ENCODE measurements at regions not wholly inside any gene's neighbourhood (a gene's known extent, or its start where the extent isn't known, plus 50 kb on each side); places are given as distances from the start of the nearest gene placed in this dataset.

DNA sequence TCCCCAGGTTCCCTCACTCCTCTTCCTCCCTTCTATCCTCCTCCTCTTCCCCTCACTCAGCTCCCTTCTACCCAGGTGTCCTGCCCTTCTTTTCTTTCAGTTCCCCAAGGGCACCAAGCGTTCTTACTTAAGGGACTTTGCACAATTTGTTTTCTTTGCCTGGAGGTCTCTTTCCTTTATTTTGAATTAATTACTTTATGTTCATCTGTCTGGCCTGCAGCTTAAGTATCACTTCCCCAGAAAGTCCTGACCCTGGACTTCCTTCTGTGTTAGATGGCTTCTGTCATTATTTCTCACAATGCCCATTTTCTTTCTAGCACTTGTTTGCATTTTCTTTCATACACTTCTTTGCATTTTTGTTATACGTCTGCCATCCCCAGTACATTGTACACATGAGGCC lies 350.6 kb downstream of the SH3GL2 start:
- no peak overlapping the region for H3K4me3 ChIP-seq (replicated peaks in 1 of 2; ENCODE audit: low read depth in 2 of 2, low read length in 2 of 2)
- DNase-seq (ENCODE audit: low read depth in 2 of 2), result no peak
- TF ChIP-seq, protein P1, sequence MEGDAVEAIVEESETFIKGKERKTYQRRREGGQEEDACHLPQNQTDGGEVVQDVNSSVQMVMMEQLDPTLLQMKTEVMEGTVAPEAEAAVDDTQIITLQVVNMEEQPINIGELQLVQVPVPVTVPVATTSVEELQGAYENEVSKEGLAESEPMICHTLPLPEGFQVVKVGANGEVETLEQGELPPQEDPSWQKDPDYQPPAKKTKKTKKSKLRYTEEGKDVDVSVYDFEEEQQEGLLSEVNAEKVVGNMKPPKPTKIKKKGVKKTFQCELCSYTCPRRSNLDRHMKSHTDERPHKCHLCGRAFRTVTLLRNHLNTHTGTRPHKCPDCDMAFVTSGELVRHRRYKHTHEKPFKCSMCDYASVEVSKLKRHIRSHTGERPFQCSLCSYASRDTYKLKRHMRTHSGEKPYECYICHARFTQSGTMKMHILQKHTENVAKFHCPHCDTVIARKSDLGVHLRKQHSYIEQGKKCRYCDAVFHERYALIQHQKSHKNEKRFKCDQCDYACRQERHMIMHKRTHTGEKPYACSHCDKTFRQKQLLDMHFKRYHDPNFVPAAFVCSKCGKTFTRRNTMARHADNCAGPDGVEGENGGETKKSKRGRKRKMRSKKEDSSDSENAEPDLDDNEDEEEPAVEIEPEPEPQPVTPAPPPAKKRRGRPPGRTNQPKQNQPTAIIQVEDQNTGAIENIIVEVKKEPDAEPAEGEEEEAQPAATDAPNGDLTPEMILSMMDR (IDR thresholded peaks at IDR 0.05; ENCODE audit: low read depth, low read length), result no peak

DNA sequence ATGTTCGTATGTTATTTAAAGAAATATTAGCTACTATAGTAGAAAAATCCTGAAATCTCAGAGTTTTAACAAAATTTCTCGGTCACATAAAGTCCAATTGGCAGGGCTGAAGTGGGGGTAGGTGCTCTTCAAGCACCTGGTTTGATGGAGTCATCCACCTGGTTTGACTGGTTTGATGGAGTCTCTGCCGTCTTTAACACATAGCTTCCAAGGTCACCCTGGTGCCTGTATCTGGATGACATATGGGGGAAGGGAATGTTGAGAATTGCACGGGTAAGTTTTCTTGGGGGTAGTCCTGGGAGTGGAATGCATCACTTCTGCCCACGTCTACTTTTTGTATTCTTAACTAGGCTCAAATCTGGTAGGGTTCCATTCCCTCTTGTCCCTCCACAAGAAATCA lies 351.2 kb downstream of the SH3GL2 start:
- no peak overlapping the region for H3K4me3 ChIP-seq (replicated peaks in 1 of 2; ENCODE audit: low read depth in 2 of 2, low read length in 2 of 2)
- TF ChIP-seq, protein P1 (IDR thresholded peaks at IDR 0.05; ENCODE audit: low read depth, low read length), result no peak
- no peak for DNase-seq (ENCODE audit: low read depth in 2 of 2)

DNA sequence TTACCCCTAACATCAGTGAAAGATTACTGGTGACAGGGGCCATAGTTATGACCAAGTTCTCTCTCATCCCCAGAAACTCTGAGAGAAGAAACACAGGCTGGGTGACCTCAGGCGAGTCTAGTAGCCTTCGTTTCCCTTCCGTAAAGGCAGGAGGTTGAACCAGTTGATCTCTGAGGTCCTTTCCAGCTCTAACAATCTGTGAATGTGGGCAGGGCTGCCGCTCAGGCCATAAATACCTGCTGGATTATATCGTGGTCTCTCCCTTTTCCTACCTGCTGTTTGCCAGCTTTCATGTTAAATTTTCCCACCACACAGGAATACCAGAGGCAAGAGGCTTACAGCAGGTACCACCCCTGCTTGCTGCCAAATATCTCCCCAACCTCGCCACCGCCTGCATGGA lies 357.5 kb downstream of the SH3GL2 start:
- no peak for DNase-seq (ENCODE audit: low read depth in 2 of 2)
- H3K4me3 ChIP-seq (replicated peaks in 1 of 2; ENCODE audit: low read depth in 2 of 2, low read length in 2 of 2), result no peak overlapping the region
- TF ChIP-seq, protein P1 (IDR thresholded peaks at IDR 0.05; ENCODE audit: low read depth, low read length), result no peak

DNA sequence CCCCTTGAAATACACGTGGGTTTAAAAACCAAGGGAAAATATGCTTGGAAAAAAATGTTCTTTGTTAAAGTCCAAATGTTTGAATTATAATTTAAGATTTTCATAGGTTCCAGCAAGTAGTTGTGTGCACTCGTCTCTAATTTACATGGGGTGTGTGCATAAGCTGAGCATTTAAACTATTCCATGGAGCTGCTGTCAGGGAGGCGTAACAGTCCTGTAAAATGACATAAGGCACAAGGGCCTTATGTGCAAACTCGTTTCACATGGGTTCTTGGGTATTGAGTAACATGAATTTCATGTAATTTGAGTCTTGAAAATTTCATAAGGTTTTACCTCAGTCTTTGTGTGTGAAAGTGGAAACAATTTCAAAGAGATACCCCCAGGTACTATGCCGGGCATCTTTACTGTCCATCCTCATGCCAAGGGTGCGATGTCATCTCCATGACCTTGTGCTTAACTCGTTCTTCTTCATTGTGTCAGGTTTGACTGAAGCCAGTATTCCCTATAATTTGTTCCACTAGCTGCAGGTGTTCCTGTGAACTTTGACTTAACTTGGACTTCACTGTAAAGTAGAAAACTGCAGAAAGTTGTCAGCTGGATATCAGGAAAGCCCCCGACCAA lies 359.3 kb downstream of the SH3GL2 start:
- no peak for DNase-seq (ENCODE audit: low read depth in 2 of 2)
- no peak overlapping the region for H3K4me3 ChIP-seq (replicated peaks in 1 of 2; ENCODE audit: low read depth in 2 of 2, low read length in 2 of 2)
- TF ChIP-seq, protein P1 (IDR thresholded peaks at IDR 0.05; ENCODE audit: low read depth, low read length), result no peak

DNA sequence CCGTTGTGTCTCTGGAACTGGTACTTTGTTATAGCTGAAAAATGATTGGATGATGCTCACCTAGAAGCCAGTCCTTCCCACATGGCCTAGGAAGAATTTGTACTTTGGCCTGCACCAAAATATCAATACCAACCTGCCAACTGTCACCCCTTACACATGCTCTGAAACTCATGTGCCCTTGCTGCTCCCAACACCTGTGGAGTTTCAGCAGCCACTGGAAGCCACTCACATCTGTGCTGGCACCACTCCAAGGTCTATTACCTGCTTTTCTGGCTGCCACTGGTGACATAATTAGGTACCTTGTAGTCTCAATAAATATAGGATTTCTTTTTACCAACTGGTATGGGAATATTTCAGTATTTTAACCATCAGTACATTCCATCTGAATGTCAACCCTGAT lies 363.6 kb downstream of the SH3GL2 start:
- TF ChIP-seq, protein P1 (IDR thresholded peaks at IDR 0.05; ENCODE audit: low read depth, low read length), result no peak

DNA sequence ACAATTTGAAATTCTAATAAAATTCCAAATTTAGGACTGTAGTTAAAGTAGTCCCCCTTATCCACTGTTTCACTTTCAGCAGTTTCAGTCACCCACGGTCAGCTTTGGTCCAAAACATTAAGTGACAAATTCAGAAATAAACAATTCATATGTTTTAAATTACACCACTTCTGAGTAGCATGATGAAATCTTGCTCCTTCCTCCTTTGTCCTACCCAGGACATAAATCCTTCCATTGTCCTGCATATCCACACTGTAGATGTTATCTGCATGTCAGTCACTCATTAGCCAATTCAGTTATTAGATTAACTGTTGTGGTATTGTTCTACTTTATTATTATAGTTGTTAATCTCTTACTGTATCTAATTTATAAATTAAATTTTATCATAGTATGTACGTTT lies 376.5 kb downstream of the SH3GL2 start:
- DNase-seq (ENCODE audit: low read depth in 2 of 2), result no peak
- no peak overlapping the region for H3K4me3 ChIP-seq (replicated peaks in 1 of 2; ENCODE audit: low read depth in 2 of 2, low read length in 2 of 2)
- TF ChIP-seq, protein P1 (IDR thresholded peaks at IDR 0.05; ENCODE audit: low read depth, low read length), result no peak

More for the DNA sequence above, 363.6 kb downstream of the SH3GL2 start:
- DNase-seq (ENCODE audit: low read depth in 2 of 2), result no peak
- no peak overlapping the region for H3K4me3 ChIP-seq (replicated peaks in 1 of 2; ENCODE audit: low read depth in 2 of 2, low read length in 2 of 2)

DNA sequence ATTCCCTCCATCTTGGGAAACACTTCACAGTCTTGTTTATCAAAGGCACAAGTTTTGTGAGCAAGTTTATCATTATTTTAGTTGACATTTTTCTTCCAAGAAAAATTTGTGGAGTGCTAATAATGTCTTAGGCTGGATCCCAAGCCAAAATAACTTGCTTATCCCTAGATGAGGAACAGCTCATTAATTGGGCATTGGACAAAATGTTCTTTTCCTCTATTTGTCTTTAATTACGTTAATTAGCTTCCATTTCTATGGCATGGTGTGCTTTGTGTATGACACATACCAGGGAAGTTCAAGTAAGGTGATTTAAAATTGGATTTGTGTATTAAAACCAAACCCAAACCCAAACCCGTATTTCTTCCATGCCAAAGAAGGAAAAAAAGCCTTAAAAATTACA lies 379.5 kb downstream of the SH3GL2 start:
- no peak overlapping the region for H3K4me3 ChIP-seq (replicated peaks in 1 of 2; ENCODE audit: low read depth in 2 of 2, low read length in 2 of 2)
- TF ChIP-seq, protein P1 (IDR thresholded peaks at IDR 0.05; ENCODE audit: low read depth, low read length), result no peak
- DNase-seq (ENCODE audit: low read depth in 2 of 2), result no peak
